ENCODE measurements at regions not wholly inside any gene's neighbourhood (a gene's known extent, or its start where the extent isn't known, plus 50 kb on each side); places are given as distances from the start of the nearest gene placed in this dataset.
A peak's percentile ranks its signal among the peaks of the same experiment; 100 is the strongest.

GRCh38 chr14:54090274-54090673 is 133.6 kb upstream of the BMP4 start:
- no peak for DNase-seq (ENCODE audit: low spot score)

GRCh38 chr14:54094765-54095164 is 138.1 kb upstream of the BMP4 start:
- DNase-seq (ENCODE audit: low spot score) = no peak

- DNase-seq (ENCODE audit: low spot score) = no peak
These were observed 141.9 kb upstream of the BMP4 start for GRCh38 chr14:54098536-54098935.

GRCh38 chr14:54102051-54102456 is 145.4 kb upstream of the BMP4 start:
- no peak for DNase-seq (ENCODE audit: low spot score)

- DNase-seq (ENCODE audit: low spot score) = no peak
These were observed 145.9 kb upstream of the BMP4 start for GRCh38 chr14:54102530-54102929.

- DNase-seq (ENCODE audit: low spot score) = no peak
These were observed 148.0 kb upstream of the BMP4 start for GRCh38 chr14:54104601-54105145.

GRCh38 chr14:54105406-54105805 is 148.8 kb upstream of the BMP4 start:
- no peak for DNase-seq (ENCODE audit: low spot score)

GRCh38 chr14:54105898-54106297 is 149.3 kb upstream of the BMP4 start:
- DNase-seq (ENCODE audit: low spot score) = no peak

- peak; percentile 33 for DNase-seq (ENCODE audit: low spot score)
These were observed 150.2 kb upstream of the BMP4 start for GRCh38 chr14:54106661-54107377.

GRCh38 chr14:54108481-54109471 is 152.2 kb upstream of the BMP4 start:
- no peak for DNase-seq (ENCODE audit: low spot score)

- DNase-seq (ENCODE audit: low spot score) = no peak
These were observed 153.0 kb upstream of the BMP4 start for GRCh38 chr14:54109521-54110120.

GRCh38 chr14:54114941-54115340 is 158.3 kb upstream of the BMP4 start:
- no peak for DNase-seq (ENCODE audit: low spot score)

GRCh38 chr14:54116198-54116885 is 159.7 kb upstream of the BMP4 start:
- DNase-seq (ENCODE audit: low spot score) = no peak

GRCh38 chr14:54116972-54117371 is 160.3 kb upstream of the BMP4 start:
- DNase-seq (ENCODE audit: low spot score) = no peak

GRCh38 chr14:54117396-54117795 is 160.8 kb upstream of the BMP4 start:
- no peak for DNase-seq (ENCODE audit: low spot score)

GRCh38 chr14:54117924-54118323 is 161.3 kb upstream of the BMP4 start:
- no peak for DNase-seq (ENCODE audit: low spot score)

GRCh38 chr14:54120260-54120659 is 163.6 kb upstream of the BMP4 start:
- no peak for DNase-seq (ENCODE audit: low spot score)

GRCh38 chr14:54121466-54122027 is 164.9 kb upstream of the BMP4 start:
- DNase-seq (ENCODE audit: low spot score) = no peak

GRCh38 chr14:54123841-54124240 is 167.2 kb upstream of the BMP4 start:
- no peak for DNase-seq (ENCODE audit: low spot score)

- DNase-seq (ENCODE audit: low spot score) = no peak
These were observed 168.5 kb upstream of the BMP4 start for GRCh38 chr14:54125109-54125508.

- DNase-seq (ENCODE audit: low spot score) = no peak
These were observed 170.3 kb upstream of the BMP4 start for GRCh38 chr14:54126947-54127346.
